ENCODE measurements at regions not wholly inside any gene's neighbourhood (a gene's known extent, or its start where the extent isn't known, plus 50 kb on each side); places are given as distances from the start of the nearest gene placed in this dataset.
"Not testable (repeated sequence)": the region's sequence is repeated elsewhere in the genome, so short reads cannot be mapped to it uniquely, and the experiment has no call there.

GRCh38 chr6:28635547-28636158 lies 110.0 kb downstream of the GPX5 start:
- H3K36me3 ChIP-seq: no peaks in the 10 kb centered on the region
- DNase-seq (ENCODE audit: extremely low spot score in 2 of 2): no peak
- no peak overlapping the region for H3K27ac ChIP-seq
- H3K9me3 ChIP-seq: no peaks in the 10 kb centered on the region
- no peaks in the 10 kb centered on the region for H3K27me3 ChIP-seq
- H3K4me1 ChIP-seq: peaks cover 4% of the 10 kb centered on the region
- TF ChIP-seq CTCF (IDR thresholded peaks at IDR 0.05) (no peak), POLR2A (IDR thresholded peaks at IDR 0.05) (no peak), POLR2AphosphoS5 (IDR thresholded peaks at IDR 0.05; ENCODE audit: insufficient read depth in 1 of 2, low read depth in 1 of 2) (no peak)
- intact Hi-C loops (cut with DNase I): no loop called here
- peak overlapping the region; percentile 35 to 40 for H3K4me3 ChIP-seq

GRCh38 chr6:28638787-28639430 lies 113.2 kb downstream of the GPX5 start:
- intact Hi-C loops (cut with DNase I): no loop called here
- Histone ChIP-seq H3K27me3 (no peaks in the 10 kb centered on the region), H3K36me3 (no peaks in the 10 kb centered on the region), H3K4me1 (peaks cover 4% of the 10 kb centered on the region), H3K9me3 (no peaks in the 10 kb centered on the region), H3K27ac (no peak overlapping the region), H3K4me3 (no peak overlapping the region)
- no peak for TF ChIP-seq CTCF (IDR thresholded peaks at IDR 0.05)
- DNase-seq (ENCODE audit: extremely low spot score in 2 of 2): no peak

GRCh38 chr6:28639445-28640290 lies 114.0 kb downstream of the GPX5 start:
- H3K36me3 ChIP-seq; H3K27me3 ChIP-seq; H3K4me3 ChIP-seq; H3K27ac ChIP-seq; H3K9me3 ChIP-seq; H3K4me1 ChIP-seq; intact Hi-C loops (cut with DNase I); DNase-seq (ENCODE audit: extremely low spot score in 2 of 2): not testable (repeated sequence)

- TF ChIP-seq POLR2AphosphoS5 (IDR thresholded peaks at IDR 0.05; ENCODE audit: insufficient read depth in 1 of 2, low read depth in 1 of 2) (no peak), CTCF (IDR thresholded peaks at IDR 0.05) (no peak), POLR2A (IDR thresholded peaks at IDR 0.05) (no peak)
- H3K27me3 ChIP-seq: no peaks in the 10 kb centered on the region
These were observed 117.5 kb downstream of the GPX5 start for GRCh38 chr6:28643017-28643740.

GRCh38 chr6:28646650-28647049 lies 121.0 kb downstream of the GPX5 start:
- no peaks in the 10 kb centered on the region for H3K4me1 ChIP-seq
- no peaks in the 10 kb centered on the region for H3K27me3 ChIP-seq
- DNase-seq (ENCODE audit: extremely low spot score in 2 of 2): no peak
- intact Hi-C loops (cut with DNase I): no loop called here
- no peaks in the 10 kb centered on the region for H3K36me3 ChIP-seq
- H3K9me3 ChIP-seq: no peaks in the 10 kb centered on the region
- no peak overlapping the region for H3K27ac ChIP-seq
- no peak for TF ChIP-seq POLR2AphosphoS5 (IDR thresholded peaks at IDR 0.05; ENCODE audit: insufficient read depth in 1 of 2, low read depth in 1 of 2)
- no peak overlapping the region for H3K4me3 ChIP-seq

More at GRCh38 chr6:28643017-28643740, 117.5 kb downstream of the GPX5 start:
- Histone ChIP-seq H3K9me3 (no peaks in the 10 kb centered on the region), H3K4me3 (no peak overlapping the region), H3K4me1 (no peaks in the 10 kb centered on the region), H3K27ac (no peak overlapping the region), H3K36me3 (no peaks in the 10 kb centered on the region)
- intact Hi-C loops (cut with DNase I): no loop called here
- no peak for DNase-seq (ENCODE audit: extremely low spot score in 2 of 2)
